Epithelial cell of proximal tubule (primary cell): ENCODE measurements at regions not wholly inside any gene's neighbourhood (a gene's known extent, or its start where the extent isn't known, plus 50 kb on each side); places are given as distances from the start of the nearest gene placed in this dataset.

Source experiments
- DNase-seq: peaks from one replicate; pipeline ENCODE4 v3.0.0-alpha.2; 2011; ENCODE audit warnings: low read depth
- H3K4me3 ChIP-seq: 2 replicates; pipeline ENCODE4 v1.5.1; 2011; ENCODE audit warnings: low read depth, mild to moderate bottlenecking, low read length
- TF ChIP-seq, protein P1 (sequence below): conservative IDR thresholded peaks from 2 replicates; pipeline ENCODE4 v1.5.1; 2012; ENCODE audit warnings: low read depth, mild to moderate bottlenecking, low read length

DNA sequence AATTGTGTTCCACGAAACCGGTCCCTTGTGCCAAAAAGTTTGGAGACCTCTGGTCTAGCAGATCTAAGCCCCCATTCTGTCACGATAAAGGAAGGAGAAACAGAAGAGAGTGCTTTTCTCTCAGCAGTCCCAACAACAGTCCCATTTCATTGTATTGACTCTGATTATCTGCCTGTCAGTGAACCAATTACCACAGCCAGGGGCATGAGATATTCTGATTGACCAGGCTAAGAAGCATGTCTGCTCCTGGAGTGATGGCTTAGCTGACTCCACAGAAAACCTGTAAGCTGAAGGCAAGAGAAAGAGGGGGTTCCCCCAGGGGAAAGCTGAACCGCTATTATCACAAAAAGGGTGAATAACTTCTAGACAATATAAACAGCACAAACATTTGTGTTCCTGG is 765.4 kb downstream of the SORCS1 start:
- TF ChIP-seq, protein P1, sequence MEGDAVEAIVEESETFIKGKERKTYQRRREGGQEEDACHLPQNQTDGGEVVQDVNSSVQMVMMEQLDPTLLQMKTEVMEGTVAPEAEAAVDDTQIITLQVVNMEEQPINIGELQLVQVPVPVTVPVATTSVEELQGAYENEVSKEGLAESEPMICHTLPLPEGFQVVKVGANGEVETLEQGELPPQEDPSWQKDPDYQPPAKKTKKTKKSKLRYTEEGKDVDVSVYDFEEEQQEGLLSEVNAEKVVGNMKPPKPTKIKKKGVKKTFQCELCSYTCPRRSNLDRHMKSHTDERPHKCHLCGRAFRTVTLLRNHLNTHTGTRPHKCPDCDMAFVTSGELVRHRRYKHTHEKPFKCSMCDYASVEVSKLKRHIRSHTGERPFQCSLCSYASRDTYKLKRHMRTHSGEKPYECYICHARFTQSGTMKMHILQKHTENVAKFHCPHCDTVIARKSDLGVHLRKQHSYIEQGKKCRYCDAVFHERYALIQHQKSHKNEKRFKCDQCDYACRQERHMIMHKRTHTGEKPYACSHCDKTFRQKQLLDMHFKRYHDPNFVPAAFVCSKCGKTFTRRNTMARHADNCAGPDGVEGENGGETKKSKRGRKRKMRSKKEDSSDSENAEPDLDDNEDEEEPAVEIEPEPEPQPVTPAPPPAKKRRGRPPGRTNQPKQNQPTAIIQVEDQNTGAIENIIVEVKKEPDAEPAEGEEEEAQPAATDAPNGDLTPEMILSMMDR: no peak
- H3K4me3 ChIP-seq: no peak overlapping the region
- DNase-seq: no peak

DNA sequence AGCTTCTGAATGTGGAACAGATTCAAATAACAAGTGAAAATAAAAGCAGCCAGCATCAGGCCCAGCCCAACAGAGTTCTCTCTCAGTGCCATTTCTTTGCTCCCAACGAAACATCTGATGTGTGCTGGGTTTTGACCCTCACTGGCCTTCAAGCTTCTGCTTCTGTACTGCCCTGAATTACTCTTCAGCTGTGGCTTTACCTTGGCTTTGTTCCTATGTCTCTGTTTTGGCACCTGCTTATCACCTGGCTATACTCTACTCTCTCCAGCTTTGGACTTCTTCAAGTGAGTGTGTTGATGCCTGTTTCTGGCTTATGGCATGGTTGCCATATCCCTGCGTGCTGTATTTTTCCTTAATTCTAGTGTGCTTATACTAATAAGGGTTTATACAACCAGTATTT is 768.3 kb downstream of the SORCS1 start:
- no peak overlapping the region for H3K4me3 ChIP-seq
- TF ChIP-seq, protein P1: no peak
- no peak for DNase-seq

DNA sequence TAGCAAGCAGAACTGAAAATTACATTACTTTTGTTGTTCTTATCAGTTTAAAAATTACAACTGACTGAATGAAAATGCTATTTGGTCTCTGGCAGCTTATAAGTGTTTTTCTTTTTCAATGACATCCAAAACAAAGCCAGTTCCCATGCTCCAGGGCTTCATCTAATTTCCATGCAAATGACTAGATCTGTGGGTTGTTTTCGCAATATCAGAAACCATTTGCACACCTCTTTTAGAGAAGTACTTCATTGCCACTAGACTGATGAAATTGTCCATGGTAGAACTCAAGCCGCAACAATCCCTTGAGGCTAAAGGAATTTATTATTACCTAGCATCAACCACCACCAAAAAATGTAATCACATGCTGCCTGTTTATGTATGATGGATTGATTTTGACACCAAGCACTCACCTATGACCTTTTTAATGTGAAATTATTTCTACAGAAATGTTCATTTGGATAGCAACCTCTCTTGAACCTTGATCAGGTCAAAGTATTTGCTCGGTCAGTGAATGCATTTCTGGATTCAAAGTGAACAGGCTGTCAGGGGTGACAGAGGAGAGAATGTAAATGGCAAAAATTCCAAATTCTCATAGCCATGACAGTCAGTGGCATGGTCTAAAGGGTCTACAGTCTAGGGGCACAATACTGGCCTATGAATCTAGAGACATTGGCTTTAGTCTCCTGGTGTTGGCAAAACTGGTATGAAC is 769.3 kb downstream of the SORCS1 start:
- no peak for DNase-seq
- H3K4me3 ChIP-seq: no peak overlapping the region
- TF ChIP-seq, protein P1: no peak

DNA sequence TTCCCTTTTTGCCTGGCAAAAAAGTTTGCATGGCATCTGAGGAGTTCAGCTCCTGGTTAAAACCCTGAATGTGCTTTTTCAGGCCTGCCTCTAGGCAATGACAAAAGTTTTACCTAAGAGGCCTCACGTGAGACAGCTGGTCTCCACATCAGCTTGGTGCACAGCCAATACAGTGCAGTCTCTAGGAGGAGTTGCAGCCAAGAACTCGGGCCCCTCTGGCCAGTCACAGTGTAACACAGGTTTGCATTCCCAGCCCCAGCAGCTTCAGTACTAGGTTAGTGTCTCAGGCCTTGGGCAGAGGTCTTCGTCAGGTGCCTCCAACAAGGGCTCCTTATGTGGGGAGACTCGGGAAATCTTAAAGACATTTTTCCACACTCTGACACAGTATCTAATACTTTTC is 771.7 kb downstream of the SORCS1 start:
- H3K4me3 ChIP-seq: no peak overlapping the region
- DNase-seq: no peak
- TF ChIP-seq, protein P1: no peak

DNA sequence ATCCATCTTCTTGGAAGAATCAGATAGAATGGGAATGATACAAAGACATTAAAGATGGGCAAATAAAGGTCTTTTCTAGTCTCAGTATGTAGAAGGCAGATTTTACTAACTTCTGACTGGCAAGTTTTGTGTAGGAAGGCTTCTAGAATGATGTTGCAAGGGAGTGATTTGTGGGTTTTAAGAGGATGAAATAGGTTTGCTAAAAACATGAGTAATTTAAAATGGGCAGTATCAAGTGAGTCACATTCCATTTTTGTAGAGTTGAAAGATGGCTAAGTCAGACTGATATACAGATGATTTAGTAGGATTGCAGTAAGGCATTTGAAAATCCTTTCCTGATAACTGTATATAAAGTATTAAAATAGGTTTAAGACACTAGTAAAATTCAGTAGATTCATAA is 777.4 kb downstream of the SORCS1 start:
- no peak for DNase-seq
- TF ChIP-seq, protein P1: no peak
- H3K4me3 ChIP-seq: no peak overlapping the region

DNA sequence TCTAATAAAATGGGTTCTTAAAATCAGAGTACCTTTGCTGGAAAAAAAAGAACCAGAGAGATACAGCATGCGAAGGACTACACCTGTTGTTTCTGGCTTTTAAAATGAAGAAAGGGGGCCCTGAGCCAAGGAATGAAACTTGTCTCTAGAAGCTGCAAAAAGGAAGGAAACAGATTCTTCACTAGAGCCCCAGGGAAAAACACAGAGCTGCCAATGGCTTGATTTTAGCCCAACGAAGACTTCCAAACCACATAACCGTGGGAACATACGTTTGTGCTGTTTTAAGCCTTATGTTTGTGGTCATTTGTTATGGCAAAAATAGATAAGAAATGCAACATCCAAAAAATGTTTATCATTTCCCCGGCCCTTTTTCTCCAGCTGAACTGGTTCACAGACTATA is 780.0 kb downstream of the SORCS1 start:
- no peak overlapping the region for H3K4me3 ChIP-seq
- TF ChIP-seq, protein P1: no peak
- DNase-seq: no peak

DNA sequence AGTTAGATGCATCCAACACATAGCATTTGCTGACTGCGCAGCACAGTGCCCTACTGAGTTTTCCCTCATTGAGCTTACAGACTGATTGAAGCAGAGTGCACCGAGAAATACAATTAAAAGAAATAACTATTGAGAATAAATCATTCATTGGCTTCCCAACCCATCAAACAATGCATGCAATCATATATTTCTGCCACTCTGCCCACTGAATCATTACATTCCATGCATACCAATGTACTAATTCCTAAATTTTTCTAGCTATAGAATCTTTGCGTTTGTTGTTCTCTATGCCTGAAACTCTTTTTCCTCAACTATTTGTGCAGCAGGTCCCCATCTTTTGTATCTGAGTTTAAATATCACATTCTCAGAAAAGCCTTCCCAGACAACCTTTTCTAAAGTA is 783.8 kb downstream of the SORCS1 start:
- TF ChIP-seq, protein P1: no peak
- no peak overlapping the region for H3K4me3 ChIP-seq
- no peak for DNase-seq
